MCF 10A (cell line): ENCODE measurements at regions not wholly inside any gene's neighbourhood (a gene's known extent, or its start where the extent isn't known, plus 50 kb on each side); places are given as distances from the start of the nearest gene placed in this dataset.

ENCODE experiments used
- BruUV-seq: library from RNA; stranded (reverse); fragments of 400-500 nt; replicated peaks from 2 replicates; lab custom pipeline; 2021; lab: Mats Ljungman, UMichigan
- CTCF ChIA-PET: fragments of 300-600 bp; sonication (Branson Sonifier 250); formaldehyde crosslinking; extraction: SDS; loops from one replicate; lab custom pipeline; 2021; ENCODE audit warnings: antibody characterized with exemption, inconsistent platforms; lab: Yijun Ruan, JAX
- POLR2A ChIA-PET: fragments of 300-600, 350-650 bp; sonication (Branson Sonifier 250); formaldehyde crosslinking; extraction: SDS; loops from one replicate; lab custom pipeline; 2020; ENCODE audit warnings: antibody characterized with exemption, inconsistent platforms; lab: Yijun Ruan, JAX
- DNase-seq: peaks from one replicate; pipeline ENCODE4 v3.0.0-alpha.2; 2018; ENCODE audit not compliant: unreplicated experiment
- H3K27ac Mint-ChIP-seq: one replicate; pipeline ENCODE4 v1.8.0; 2022; ENCODE audit warnings: mild to moderate bottlenecking, low read depth, mixed read lengths; ENCODE audit not compliant: unreplicated experiment
- H3K27me3 Mint-ChIP-seq: one replicate; pipeline ENCODE4 v1.8.0; 2022; ENCODE audit warnings: mixed read lengths; ENCODE audit not compliant: insufficient read depth, unreplicated experiment
- H3K36me3 Mint-ChIP-seq: one replicate; pipeline ENCODE4 v1.8.0; 2022; ENCODE audit warnings: mild to moderate bottlenecking, moderate library complexity, mixed read lengths; ENCODE audit not compliant: insufficient read depth, unreplicated experiment
- H3K4me1 Mint-ChIP-seq: one replicate; pipeline ENCODE4 v1.8.0; 2022; ENCODE audit warnings: mixed read lengths; ENCODE audit not compliant: insufficient read depth, unreplicated experiment
- H3K4me3 Mint-ChIP-seq: one replicate; pipeline ENCODE4 v1.8.0; 2022; ENCODE audit warnings: mild to moderate bottlenecking, moderate library complexity, mixed read lengths; ENCODE audit not compliant: unreplicated experiment
- H3K9me3 Mint-ChIP-seq: one replicate; pipeline ENCODE4 v1.8.0; 2022; ENCODE audit warnings: mixed read lengths; ENCODE audit not compliant: unreplicated experiment
- intact Hi-C: fragments of 100-400 bp; cut with micrococcal nuclease; formaldehyde crosslinking; loops from 2 replicates; pipeline ENCODE4 v1.14.1; 2022
- TF ChIP-seq, protein P1 (sequence below): fragments of 200-600 bp; IDR thresholded peaks from one replicate; pipeline ENCODE4 v1.8.0; 2022; ENCODE audit warnings: antibody characterized with exemption, mild to moderate bottlenecking; ENCODE audit not compliant: unreplicated experiment

DNA sequence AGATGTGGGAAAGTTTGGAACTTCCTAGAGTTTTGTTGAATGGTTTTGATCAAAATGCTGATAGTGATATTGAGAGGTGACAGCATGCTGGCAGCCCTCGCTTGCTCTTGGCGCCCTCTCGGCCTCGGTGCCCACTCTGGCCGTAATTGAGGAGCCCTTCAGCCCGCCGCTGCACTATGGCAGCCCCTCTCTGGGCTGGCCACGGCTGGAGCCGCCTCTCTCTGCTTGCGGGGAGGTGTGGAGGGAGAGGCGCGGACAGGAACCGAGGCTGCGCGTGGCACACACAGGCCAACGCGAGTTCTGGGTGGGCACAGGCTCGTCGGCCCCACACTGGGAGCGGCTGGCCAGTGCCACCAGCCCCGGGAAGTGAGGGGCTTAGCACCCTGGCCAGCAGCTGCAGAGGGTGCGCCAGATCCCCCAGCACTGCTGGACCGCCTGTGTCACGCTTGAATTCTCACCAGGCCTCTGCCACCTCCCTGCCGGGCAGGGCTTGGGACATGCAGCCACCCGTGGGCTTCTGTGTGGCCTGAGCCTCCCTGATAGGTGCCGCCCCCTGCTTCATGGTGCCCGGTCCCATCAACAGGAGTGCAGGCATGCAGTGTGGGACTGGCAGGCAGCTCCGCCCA, 488.5 kb downstream of the CYLC2 start:
- no peak overlapping the region for H3K4me3 Mint-ChIP-seq
- CTCF ChIA-PET = no interaction called here
- TF ChIP-seq, protein P1, sequence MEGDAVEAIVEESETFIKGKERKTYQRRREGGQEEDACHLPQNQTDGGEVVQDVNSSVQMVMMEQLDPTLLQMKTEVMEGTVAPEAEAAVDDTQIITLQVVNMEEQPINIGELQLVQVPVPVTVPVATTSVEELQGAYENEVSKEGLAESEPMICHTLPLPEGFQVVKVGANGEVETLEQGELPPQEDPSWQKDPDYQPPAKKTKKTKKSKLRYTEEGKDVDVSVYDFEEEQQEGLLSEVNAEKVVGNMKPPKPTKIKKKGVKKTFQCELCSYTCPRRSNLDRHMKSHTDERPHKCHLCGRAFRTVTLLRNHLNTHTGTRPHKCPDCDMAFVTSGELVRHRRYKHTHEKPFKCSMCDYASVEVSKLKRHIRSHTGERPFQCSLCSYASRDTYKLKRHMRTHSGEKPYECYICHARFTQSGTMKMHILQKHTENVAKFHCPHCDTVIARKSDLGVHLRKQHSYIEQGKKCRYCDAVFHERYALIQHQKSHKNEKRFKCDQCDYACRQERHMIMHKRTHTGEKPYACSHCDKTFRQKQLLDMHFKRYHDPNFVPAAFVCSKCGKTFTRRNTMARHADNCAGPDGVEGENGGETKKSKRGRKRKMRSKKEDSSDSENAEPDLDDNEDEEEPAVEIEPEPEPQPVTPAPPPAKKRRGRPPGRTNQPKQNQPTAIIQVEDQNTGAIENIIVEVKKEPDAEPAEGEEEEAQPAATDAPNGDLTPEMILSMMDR = no peak
- no peak for DNase-seq
- no peaks in the 10 kb centered on the region for H3K36me3 Mint-ChIP-seq
- no TSS peak for BruUV-seq
- intact Hi-C loops = no loop called here
- no peak overlapping the region for H3K27ac Mint-ChIP-seq
- no peaks in the 10 kb centered on the region for H3K9me3 Mint-ChIP-seq
- H3K4me1 Mint-ChIP-seq = peaks cover 10% of the 10 kb centered on the region
- no peaks in the 10 kb centered on the region for H3K27me3 Mint-ChIP-seq
- POLR2A ChIA-PET = no interaction called here

GRCh38 chr9:103485138-103485537, 490.0 kb downstream of the CYLC2 start:
- BruUV-seq = no TSS peak
- ChIA-PET CTCF (no interaction called here), POLR2A (no interaction called here)
- DNase-seq = no peak
- intact Hi-C loops = no loop called here
- H3K9me3 Mint-ChIP-seq = no peaks in the 10 kb centered on the region
- peaks cover 10% of the 10 kb centered on the region for H3K4me1 Mint-ChIP-seq
- no peak overlapping the region for H3K27ac Mint-ChIP-seq
- H3K4me3 Mint-ChIP-seq = no peak overlapping the region
- H3K36me3 Mint-ChIP-seq = no peaks in the 10 kb centered on the region
- TF ChIP-seq, protein P1 = no peak
- no peaks in the 10 kb centered on the region for H3K27me3 Mint-ChIP-seq

GRCh38 chr9:103514767-103515166, 519.6 kb downstream of the CYLC2 start:
- Mint-ChIP-seq H3K36me3 (no peaks in the 10 kb centered on the region), H3K9me3 (peaks cover 6% of the 10 kb centered on the region), H3K27ac (no peak overlapping the region), H3K4me1 (no peaks in the 10 kb centered on the region), H3K27me3 (no peaks in the 10 kb centered on the region), H3K4me3 (no peak overlapping the region)
- DNase-seq = no peak
- no TSS peak for BruUV-seq
- TF ChIP-seq, protein P1 = no peak
- POLR2A ChIA-PET = no interaction called here
- intact Hi-C loops = no loop called here
- CTCF ChIA-PET = no interaction called here

GRCh38 chr9:103522409-103522808, 527.3 kb downstream of the CYLC2 start:
- TF ChIP-seq, protein P1 = no peak
- CTCF ChIA-PET = no interaction called here
- intact Hi-C loops = no loop called here
- no peak overlapping the region for H3K4me3 Mint-ChIP-seq
- H3K4me1 Mint-ChIP-seq = no peaks in the 10 kb centered on the region
- no peak for DNase-seq
- no peaks in the 10 kb centered on the region for H3K36me3 Mint-ChIP-seq
- no peak overlapping the region for H3K27ac Mint-ChIP-seq
- no peaks in the 10 kb centered on the region for H3K27me3 Mint-ChIP-seq
- H3K9me3 Mint-ChIP-seq = no peaks in the 10 kb centered on the region
- POLR2A ChIA-PET = no interaction called here
- no TSS peak for BruUV-seq
